ENCODE measurements at regions not wholly inside any gene's neighbourhood (a gene's known extent, or its start where the extent isn't known, plus 50 kb on each side); places are given as distances from the start of the nearest gene placed in this dataset.
"Not testable (repeated sequence)": the region's sequence is repeated elsewhere in the genome, so short reads cannot be mapped to it uniquely, and the experiment has no call there.

DNA sequence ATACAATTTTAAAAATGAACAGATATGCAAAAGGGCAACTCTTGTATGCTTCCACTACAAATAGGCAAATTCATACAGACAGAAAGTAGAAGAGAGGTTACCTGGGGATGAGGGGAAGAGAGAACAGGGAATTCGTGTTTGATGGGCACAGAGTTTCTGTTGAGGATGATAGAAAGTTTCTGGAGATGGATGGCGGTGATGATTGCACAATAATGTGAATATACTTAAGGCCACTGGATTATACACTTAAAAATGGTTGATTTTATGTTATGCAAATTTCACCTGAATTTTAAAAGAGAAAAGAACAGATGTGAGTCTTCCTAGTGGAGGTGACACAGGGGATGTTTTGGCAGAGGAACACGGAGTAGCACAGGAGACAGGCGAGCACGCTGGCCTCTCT, 89.3 kb downstream of the TEX36 start:
- TF ChIP-seq, protein P1, sequence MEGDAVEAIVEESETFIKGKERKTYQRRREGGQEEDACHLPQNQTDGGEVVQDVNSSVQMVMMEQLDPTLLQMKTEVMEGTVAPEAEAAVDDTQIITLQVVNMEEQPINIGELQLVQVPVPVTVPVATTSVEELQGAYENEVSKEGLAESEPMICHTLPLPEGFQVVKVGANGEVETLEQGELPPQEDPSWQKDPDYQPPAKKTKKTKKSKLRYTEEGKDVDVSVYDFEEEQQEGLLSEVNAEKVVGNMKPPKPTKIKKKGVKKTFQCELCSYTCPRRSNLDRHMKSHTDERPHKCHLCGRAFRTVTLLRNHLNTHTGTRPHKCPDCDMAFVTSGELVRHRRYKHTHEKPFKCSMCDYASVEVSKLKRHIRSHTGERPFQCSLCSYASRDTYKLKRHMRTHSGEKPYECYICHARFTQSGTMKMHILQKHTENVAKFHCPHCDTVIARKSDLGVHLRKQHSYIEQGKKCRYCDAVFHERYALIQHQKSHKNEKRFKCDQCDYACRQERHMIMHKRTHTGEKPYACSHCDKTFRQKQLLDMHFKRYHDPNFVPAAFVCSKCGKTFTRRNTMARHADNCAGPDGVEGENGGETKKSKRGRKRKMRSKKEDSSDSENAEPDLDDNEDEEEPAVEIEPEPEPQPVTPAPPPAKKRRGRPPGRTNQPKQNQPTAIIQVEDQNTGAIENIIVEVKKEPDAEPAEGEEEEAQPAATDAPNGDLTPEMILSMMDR (IDR thresholded peaks at IDR 0.05) = no peak
- TF ChIP-seq POLR2A (IDR thresholded peaks at IDR 0.05) (no peak), EP300 (IDR thresholded peaks at IDR 0.05; ENCODE audit: low read depth) (no peak), POLR2AphosphoS5 (IDR thresholded peaks at IDR 0.05) (no peak)
- no peak for DNase-seq
- intact Hi-C loops (cut with DNase I; ENCODE audit: low total_unique reads) (no loop called here), in situ Hi-C loops (cut with MboI; ENCODE audit: low pct_ligation_motif_present in 1 of 4, low pct_unique_long_range_greater_than_20kb in 1 of 4, low sequenced_read_pairs in 3 of 4) (no loop called here)
- H3K36me3 ChIP-seq = no peaks in the 10 kb centered on the region
- H3K27me3 ChIP-seq = no peaks in the 10 kb centered on the region
- H3K4me3 ChIP-seq = no peak overlapping the region
- H3K4me1 ChIP-seq = no peaks in the 10 kb centered on the region
- 67 to 82% methylated on average over 2 to 5 of the region's 5 CpGs for WGBS, 2 donors (ENCODE audit: low coverage in 1 of 2)
- peaks cover 10 to 12% of the 10 kb centered on the region in 2 donors for H3K9me3 ChIP-seq
- H3K27ac ChIP-seq = no peak overlapping the region

DNA sequence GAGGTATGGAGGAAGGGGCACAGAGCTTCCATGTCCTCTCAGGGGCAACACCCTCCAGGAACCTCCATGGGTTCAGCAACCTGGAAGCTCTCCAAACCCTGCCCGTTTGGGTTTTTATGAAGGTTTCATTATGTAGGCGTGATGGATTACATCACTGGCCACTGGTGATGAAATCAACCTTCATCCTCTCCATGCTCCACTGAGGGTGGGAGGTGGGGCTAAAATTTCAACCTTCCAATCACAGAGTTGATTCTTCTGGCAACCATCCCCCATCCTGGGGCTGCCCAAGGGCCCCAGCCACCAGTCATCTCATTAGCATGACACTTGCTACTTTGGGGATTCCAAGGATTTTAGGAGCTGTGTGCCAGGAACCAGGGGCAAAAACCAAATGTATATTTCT, 90.1 kb downstream of the TEX36 start:
- no peak overlapping the region for H3K27ac ChIP-seq
- peaks cover 10 to 12% of the 10 kb centered on the region in 2 donors for H3K9me3 ChIP-seq
- no peaks in the 10 kb centered on the region for H3K36me3 ChIP-seq
- no peaks in the 10 kb centered on the region for H3K4me1 ChIP-seq
- WGBS, 2 donors (ENCODE audit: low coverage in 1 of 2) = 63 to 100% methylated on average over 1 to 2 of the region's 2 CpGs
- no peak for DNase-seq
- no peaks in the 10 kb centered on the region for H3K27me3 ChIP-seq
- no peak for TF ChIP-seq POLR2AphosphoS5 (IDR thresholded peaks at IDR 0.05)
- TF ChIP-seq, protein P1 (IDR thresholded peaks at IDR 0.05) = no peak
- no peak for TF ChIP-seq EP300 (IDR thresholded peaks at IDR 0.05; ENCODE audit: low read depth)
- TF ChIP-seq POLR2A (IDR thresholded peaks at IDR 0.05) = no peak
- in situ Hi-C loops (cut with MboI; ENCODE audit: low pct_ligation_motif_present in 1 of 4, low pct_unique_long_range_greater_than_20kb in 1 of 4, low sequenced_read_pairs in 3 of 4) = no loop called here
- intact Hi-C loops (cut with DNase I; ENCODE audit: low total_unique reads) = no loop called here
- H3K4me3 ChIP-seq = no peak overlapping the region

DNA sequence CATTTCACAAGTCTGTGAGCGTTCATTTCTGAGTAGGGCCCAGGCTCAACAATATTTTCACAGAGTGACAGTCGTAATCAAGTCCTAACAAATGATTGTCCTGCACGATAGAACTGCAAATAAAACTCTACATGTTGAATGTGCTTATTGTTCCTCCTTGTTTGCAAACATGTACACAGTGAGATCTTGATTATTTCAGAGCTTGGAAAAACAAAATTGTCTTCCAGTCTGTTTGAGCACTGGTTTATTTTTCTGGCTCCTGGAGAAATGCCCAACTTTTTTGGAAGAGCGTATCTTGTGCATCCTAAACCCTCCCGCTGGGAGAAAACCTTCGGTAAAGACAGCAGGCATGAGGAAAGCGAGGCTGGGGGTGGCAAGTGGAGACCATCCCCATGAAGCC, 91.1 kb downstream of the TEX36 start:
- Histone ChIP-seq H3K27me3 (no peaks in the 10 kb centered on the region), H3K9me3 (peaks cover 10 to 12% of the 10 kb centered on the region in 2 donors), H3K4me1 (no peaks in the 10 kb centered on the region), H3K4me3 (no peak overlapping the region), H3K36me3 (no peaks in the 10 kb centered on the region), H3K27ac (no peak overlapping the region)
- WGBS, 2 donors (ENCODE audit: low coverage in 1 of 2) = 43 to 60% methylated on average over 3 to 7 of the region's 7 CpGs
- intact Hi-C loops (cut with DNase I; ENCODE audit: low total_unique reads) = no loop called here
- no peak for DNase-seq
- in situ Hi-C loops (cut with MboI; ENCODE audit: low pct_ligation_motif_present in 1 of 4, low pct_unique_long_range_greater_than_20kb in 1 of 4, low sequenced_read_pairs in 3 of 4) = no loop called here
- TF ChIP-seq POLR2AphosphoS5 (IDR thresholded peaks at IDR 0.05) (no peak), EP300 (IDR thresholded peaks at IDR 0.05; ENCODE audit: low read depth) (no peak), POLR2A (IDR thresholded peaks at IDR 0.05) (no peak)
- TF ChIP-seq, protein P1 (IDR thresholded peaks at IDR 0.05) = no peak

DNA sequence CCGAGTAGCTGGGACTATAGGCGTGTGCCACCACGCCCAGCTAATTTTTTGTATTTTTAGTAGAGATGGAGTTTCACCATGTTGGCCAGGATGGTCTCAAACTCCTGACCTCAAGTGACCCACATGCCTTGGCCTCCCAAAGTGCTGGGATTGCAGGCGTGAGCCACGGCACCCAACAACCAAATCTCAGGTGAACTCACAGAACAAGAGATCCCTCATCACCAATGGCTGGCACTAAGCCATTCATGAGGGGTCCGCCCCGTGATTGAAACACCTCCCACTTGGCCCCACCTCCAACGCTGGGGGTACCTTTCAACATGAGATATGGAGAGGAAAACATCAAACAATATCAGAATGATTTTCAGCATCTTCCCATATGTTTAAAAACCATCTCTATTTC, 94.2 kb downstream of the TEX36 start:
- H3K27ac ChIP-seq; H3K36me3 ChIP-seq; DNase-seq; H3K9me3 ChIP-seq; H3K27me3 ChIP-seq; H3K4me3 ChIP-seq; H3K4me1 ChIP-seq; intact Hi-C loops (cut with DNase I; ENCODE audit: low total_unique reads); in situ Hi-C loops (cut with MboI; ENCODE audit: low pct_ligation_motif_present in 1 of 4, low pct_unique_long_range_greater_than_20kb in 1 of 4, low sequenced_read_pairs in 3 of 4): not testable (repeated sequence)
- WGBS, 2 donors (ENCODE audit: low coverage in 1 of 2) = 85 to 93% methylated on average over 3 to 8 of the region's 8 CpGs

DNA sequence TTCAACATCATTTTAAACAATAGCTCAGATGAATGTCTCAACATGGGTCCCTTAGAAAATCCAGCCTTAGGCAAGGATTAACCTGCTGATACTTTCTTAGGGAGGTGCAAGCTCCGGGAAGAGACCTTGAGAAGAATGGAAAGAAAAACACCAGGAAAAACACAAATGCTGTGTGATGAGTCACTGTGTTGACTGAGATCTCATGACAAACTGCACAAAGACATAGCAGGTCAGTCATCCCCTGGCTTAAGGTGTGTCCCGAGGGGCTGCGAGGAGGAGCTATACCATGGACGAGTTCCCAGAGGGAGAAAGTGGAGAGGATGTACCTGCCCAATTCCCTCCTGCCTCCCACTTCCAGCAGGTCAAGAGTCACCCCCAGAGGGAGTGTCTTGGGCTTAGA, 98.0 kb downstream of the TEX36 start:
- no peak for TF ChIP-seq POLR2A (IDR thresholded peaks at IDR 0.05)
- no peak for TF ChIP-seq EP300 (IDR thresholded peaks at IDR 0.05; ENCODE audit: low read depth)
- TF ChIP-seq, protein P1 (IDR thresholded peaks at IDR 0.05) = no peak
- no peak for TF ChIP-seq POLR2AphosphoS5 (IDR thresholded peaks at IDR 0.05)
- Histone ChIP-seq H3K36me3 (no peaks in the 10 kb centered on the region), H3K27ac (no peak overlapping the region), H3K27me3 (no peaks in the 10 kb centered on the region), H3K4me3 (no peak overlapping the region), H3K4me1 (no peaks in the 10 kb centered on the region), H3K9me3 (no peaks in the 10 kb centered on the region)
- in situ Hi-C loops (cut with MboI; ENCODE audit: low pct_ligation_motif_present in 1 of 4, low pct_unique_long_range_greater_than_20kb in 1 of 4, low sequenced_read_pairs in 3 of 4) = no loop called here
- no peak for DNase-seq
- intact Hi-C loops (cut with DNase I; ENCODE audit: low total_unique reads) = no loop called here
- WGBS, 2 donors (ENCODE audit: low coverage in 1 of 2) = 88 to 96% methylated on average over 4 of the region's 4 CpGs
